ENCODE measurements at regions not wholly inside any gene's neighbourhood (a gene's known extent, or its start where the extent isn't known, plus 50 kb on each side); places are given as distances from the start of the nearest gene placed in this dataset.

- H3K4me3 ChIP-seq (ENCODE audit: low read depth, low read length) = no peak overlapping the region
- DNase-seq (ENCODE audit: low read depth) = no peak
- TF ChIP-seq MAX (IDR thresholded peaks at IDR 0.05; ENCODE audit: low read depth, low read length) (no peak), CTCF (IDR thresholded peaks at IDR 0.05; ENCODE audit: low read depth, low read length) (no peak), POLR2A (IDR thresholded peaks at IDR 0.05; ENCODE audit: extremely low read depth, insufficient read length) (no peak), MYC (IDR thresholded peaks at IDR 0.05; ENCODE audit: low read depth, low read length) (no peak)
Observed at GRCh38 chr4:90030202-90030601, 97.0 kb upstream of the CCSER1 start.

- no peak overlapping the region for H3K4me3 ChIP-seq (ENCODE audit: low read depth, low read length)
- no peak for TF ChIP-seq MYC (IDR thresholded peaks at IDR 0.05; ENCODE audit: low read depth, low read length)
- TF ChIP-seq POLR2A (IDR thresholded peaks at IDR 0.05; ENCODE audit: extremely low read depth, insufficient read length) = no peak
- no peak for TF ChIP-seq CTCF (IDR thresholded peaks at IDR 0.05; ENCODE audit: low read depth, low read length)
- no peak for DNase-seq (ENCODE audit: low read depth)
Observed at GRCh38 chr4:90030953-90031352, 96.2 kb upstream of the CCSER1 start.

- no peak for DNase-seq (ENCODE audit: low read depth)
- TF ChIP-seq MAX (IDR thresholded peaks at IDR 0.05; ENCODE audit: low read depth, low read length) (no peak), MYC (IDR thresholded peaks at IDR 0.05; ENCODE audit: low read depth, low read length) (no peak), POLR2A (IDR thresholded peaks at IDR 0.05; ENCODE audit: extremely low read depth, insufficient read length) (no peak), CTCF (IDR thresholded peaks at IDR 0.05; ENCODE audit: low read depth, low read length) (no peak)
- no peak overlapping the region for H3K4me3 ChIP-seq (ENCODE audit: low read depth, low read length)
Observed at GRCh38 chr4:90039122-90039521, 88.1 kb upstream of the CCSER1 start.

GRCh38 chr4:90051999-90052398, 75.2 kb upstream of the CCSER1 start:
- H3K4me3 ChIP-seq (ENCODE audit: low read depth, low read length) = no peak overlapping the region
- no peak for DNase-seq (ENCODE audit: low read depth)
- TF ChIP-seq CTCF (IDR thresholded peaks at IDR 0.05; ENCODE audit: low read depth, low read length) = no peak
- no peak for TF ChIP-seq POLR2A (IDR thresholded peaks at IDR 0.05; ENCODE audit: extremely low read depth, insufficient read length)
- no peak for TF ChIP-seq MAX (IDR thresholded peaks at IDR 0.05; ENCODE audit: low read depth, low read length)
- no peak for TF ChIP-seq MYC (IDR thresholded peaks at IDR 0.05; ENCODE audit: low read depth, low read length)

GRCh38 chr4:90057091-90057490, 70.1 kb upstream of the CCSER1 start:
- no peak for TF ChIP-seq MAX (IDR thresholded peaks at IDR 0.05; ENCODE audit: low read depth, low read length)
- TF ChIP-seq CTCF (IDR thresholded peaks at IDR 0.05; ENCODE audit: low read depth, low read length) = no peak
- TF ChIP-seq MYC (IDR thresholded peaks at IDR 0.05; ENCODE audit: low read depth, low read length) = no peak
- no peak for TF ChIP-seq POLR2A (IDR thresholded peaks at IDR 0.05; ENCODE audit: extremely low read depth, insufficient read length)
- no peak for DNase-seq (ENCODE audit: low read depth)
- H3K4me3 ChIP-seq (ENCODE audit: low read depth, low read length) = no peak overlapping the region

- no peak for DNase-seq (ENCODE audit: low read depth)
- TF ChIP-seq CTCF (IDR thresholded peaks at IDR 0.05; ENCODE audit: low read depth, low read length) = no peak
- no peak for TF ChIP-seq MYC (IDR thresholded peaks at IDR 0.05; ENCODE audit: low read depth, low read length)
- TF ChIP-seq POLR2A (IDR thresholded peaks at IDR 0.05; ENCODE audit: extremely low read depth, insufficient read length) = no peak
- TF ChIP-seq MAX (IDR thresholded peaks at IDR 0.05; ENCODE audit: low read depth, low read length) = no peak
- no peak overlapping the region for H3K4me3 ChIP-seq (ENCODE audit: low read depth, low read length)
Observed at GRCh38 chr4:90060039-90060438, 67.2 kb upstream of the CCSER1 start.

Data from NB4 (cell line).